GM12878 (cell line): ENCODE measurements at regions not wholly inside any gene's neighbourhood (a gene's known extent, or its start where the extent isn't known, plus 50 kb on each side); places are given as distances from the start of the nearest gene placed in this dataset.

Source experiments
- ATAC-seq: fragments of 200-7000 bp; cut with Tn5 transposase; 3 replicates; pipeline ENCODE4 v1.9.1; 2020; ENCODE audit warnings: mild to moderate bottlenecking, moderate library complexity
- BruUV-seq: library from RNA; stranded (reverse); fragments of 400-500 nt; replicated peaks from 2 replicates; lab custom pipeline; 2021; lab: Mats Ljungman, UMichigan
- CTCF ChIA-PET: fragments of 300-600 bp; sonication (Branson Sonifier 250); formaldehyde crosslinking; extraction: SDS; loops from one replicate; lab custom pipeline; 2021; ENCODE audit warnings: inconsistent platforms; lab: Yijun Ruan, JAX
- POLR2A ChIA-PET: fragments of 350-600 bp; formaldehyde crosslinking; extraction: SDS; loops from one replicate; lab custom pipeline; 2021; ENCODE audit warnings: inconsistent platforms; lab: Charles Lee
- RAD21 ChIA-PET: fragments of 300-600 bp; sonication (Branson Sonifier 250); formaldehyde crosslinking; loops from one replicate; lab custom pipeline; 2023; ENCODE audit warnings: antibody characterized with exemption; ENCODE audit not compliant: unreplicated experiment; lab: Charles Lee
- SMC1A ChIA-PET: fragments of 300-600 bp; sonication (Branson Sonifier 250); formaldehyde crosslinking; loops from one replicate; lab custom pipeline; 2023; ENCODE audit not compliant: unreplicated experiment, uncharacterized antibody; lab: Charles Lee
- DNase-seq: peaks from one replicate; pipeline ENCODE4 v3.0.0-alpha.2; 2011; ENCODE audit warnings: low read depth, low spot score
- FAIRE-seq: peaks from 3 replicates; lab custom pipeline; 2011; peaks lifted over from hg19 to GRCh38; lab: Jason Lieb, UNC
- H2AFZ ChIP-seq: 2 replicates; pipeline ENCODE4 v1.6.0; 2011; ENCODE audit warnings: low read depth, low read length, control low read depth; ENCODE audit not compliant: control insufficient read depth
- H3K27ac ChIP-seq: 2 replicates; pipeline ENCODE4 v1.5.1; 2011; ENCODE audit warnings: control low read depth; ENCODE audit not compliant: control insufficient read depth, insufficient read depth
- H3K27me3 ChIP-seq, 2 experiments: replicated peaks in 1 of 2; 2 replicates each; pipeline versions ENCODE4 v1.6.0 to v1.6.1; 2011; ENCODE audit warnings: low read length in 1 of 2; ENCODE audit not compliant: control insufficient read depth in 2 of 2, insufficient read depth in 2 of 2
- H3K36me3 ChIP-seq, 2 experiments: 2 replicates each; pipeline ENCODE4 v1.5.1; 2011; ENCODE audit warnings: low read length in 1 of 2; ENCODE audit not compliant: control insufficient read depth in 2 of 2, insufficient read depth in 2 of 2
- H3K4me1 ChIP-seq: 2 replicates; pipeline ENCODE4 v1.6.1; 2011; ENCODE audit warnings: mild to moderate bottlenecking, low read length, moderate library complexity, mixed read lengths; ENCODE audit not compliant: control insufficient read depth, insufficient read depth
- H3K4me2 ChIP-seq: 2 replicates; pipeline ENCODE4 v1.6.0; 2011; ENCODE audit warnings: control low read depth; ENCODE audit not compliant: control insufficient read depth, insufficient read depth
- H3K4me3 ChIP-seq: fragments of 200-600 bp; sonication (generic); 2 replicates; pipeline ENCODE4 v1.5.1; 2016
- H3K79me2 ChIP-seq: 2 replicates; pipeline ENCODE4 v1.6.0; 2011; ENCODE audit warnings: low read length; ENCODE audit not compliant: control insufficient read depth, insufficient read depth
- H3K9ac ChIP-seq: 2 replicates; pipeline ENCODE4 v1.8.0; 2011; ENCODE audit warnings: low read length, control low read depth, mixed read lengths; ENCODE audit not compliant: control insufficient read depth, insufficient read depth
- H3K9me3 ChIP-seq: replicated peaks from 3 replicates; pipeline ENCODE4 v1.5.1; 2011; ENCODE audit warnings: mild to moderate bottlenecking, low read length; ENCODE audit not compliant: control insufficient read depth, insufficient read depth
- H4K20me1 ChIP-seq: 2 replicates; pipeline ENCODE4 v1.6.0; 2011; ENCODE audit not compliant: control insufficient read depth, insufficient read depth
- CEBPB ChIP-seq, 2 experiments: fragments of 150-350 bp in 1 of 2; IDR thresholded peaks; 2 replicates each; pipeline ENCODE4 v1.6.1; 2012 to 2014; ENCODE audit warnings: low read depth in 2 of 2, low read length in 2 of 2, borderline replicate concordance in 1 of 2, inconsistent platforms in 1 of 2
- CHD2 ChIP-seq: IDR thresholded peaks from 2 replicates; pipeline ENCODE4 v1.6.1; 2011; ENCODE audit warnings: low read depth, low read length, improper control_type of control experiment, borderline replicate concordance
- ELK1 ChIP-seq: IDR thresholded peaks from 2 replicates; pipeline ENCODE4 v1.6.1; 2012; ENCODE audit warnings: low read depth, low read length, improper control_type of control experiment
- ESRRA ChIP-seq: IDR thresholded peaks from 2 replicates; pipeline ENCODE4 v1.6.1; 2012; ENCODE audit warnings: mild to moderate bottlenecking, low read length, improper control_type of control experiment
- MEF2B ChIP-seq: fragments of 450-650 bp; IDR thresholded peaks from 2 replicates; pipeline ENCODE4 v1.6.1; 2018; ENCODE audit warnings: mild to moderate bottlenecking, moderate library complexity; ENCODE audit not compliant: partially characterized antibody, poor library complexity, severe bottlenecking
- MYB ChIP-seq: fragments of 150-350 bp; IDR thresholded peaks from 2 replicates; pipeline ENCODE4 v1.6.1; 2014; ENCODE audit warnings: mild to moderate bottlenecking, low read depth, low read length, borderline replicate concordance
- NR2F1 ChIP-seq: fragments of 450-650 bp; conservative IDR thresholded peaks from 2 replicates; pipeline ENCODE4 v1.6.1; 2017; ENCODE audit warnings: mild to moderate bottlenecking
- POLR2A ChIP-seq: IDR thresholded peaks from 2 replicates; pipeline ENCODE4 v1.6.1; 2011; ENCODE audit warnings: low read depth, mild to moderate bottlenecking, low read length
- PRDM15 ChIP-seq: fragments of 450-650 bp; formaldehyde crosslinking; IDR thresholded peaks from 2 replicates; pipeline ENCODE4 v1.4.0; 2020; ENCODE audit warnings: mild to moderate bottlenecking, moderate library complexity
- RAD21 ChIP-seq: IDR thresholded peaks from 2 replicates; pipeline ENCODE4 v1.6.1; 2011; ENCODE audit warnings: mild to moderate bottlenecking, low read depth, low read length, moderate library complexity; ENCODE audit not compliant: insufficient read depth
- SIN3A ChIP-seq: IDR thresholded peaks from 2 replicates; pipeline ENCODE4 v1.6.1; 2012; ENCODE audit warnings: low read depth, low read length, improper control_type of control experiment
- SIX5 ChIP-seq: IDR thresholded peaks from 2 replicates; pipeline ENCODE4 v1.6.1; 2011; ENCODE audit warnings: mild to moderate bottlenecking, low read depth, low read length, moderate library complexity; ENCODE audit not compliant: severe bottlenecking
- SMAD1 ChIP-seq: fragments of 450-650 bp; IDR thresholded peaks from 2 replicates; pipeline ENCODE4 v1.6.1; 2018; ENCODE audit warnings: mild to moderate bottlenecking, low read depth; ENCODE audit not compliant: partially characterized antibody
- SPI1 ChIP-seq: IDR thresholded peaks from 2 replicates; pipeline ENCODE4 v1.6.1; 2011; ENCODE audit warnings: low read depth, mild to moderate bottlenecking, low read length, moderate library complexity, borderline replicate concordance; ENCODE audit not compliant: insufficient read depth
- ZNF217 ChIP-seq: fragments of 450-650 bp; IDR thresholded peaks from 2 replicates; pipeline ENCODE4 v1.6.1; 2017; ENCODE audit warnings: antibody characterized with exemption, mild to moderate bottlenecking
- ZNF592 ChIP-seq: fragments of 450-650 bp; IDR thresholded peaks from 2 replicates; pipeline ENCODE4 v1.6.1; 2017; ENCODE audit warnings: mild to moderate bottlenecking, moderate library complexity
- WGBS: methylation state at CpG from one replicate; pipeline ENCODE4 v1.1.6; 2016; ENCODE audit warnings: low lambda C conversion rate; ENCODE audit not compliant: insufficient replicate concordance, insufficient coverage; ENCODE audit errors: missing lambda C conversion rate; 5-methylcytosine and 5-hydroxymethylcytosine counted together
- in situ Hi-C: fragments of 300-500 bp; cut with MboI; formaldehyde crosslinking; loops from 9 replicates; pipeline ENCODE4 v1.14.3; 2018; ENCODE audit warnings: mixed read lengths
- intact Hi-C: fragments of 100-400 bp; cut with micrococcal nuclease; formaldehyde crosslinking; loops from one replicate; pipeline ENCODE4 v1.14.2; 2022; ENCODE audit not compliant: unreplicated experiment

GRCh38 chr3:38916706-38917105, 100.7 kb upstream of the SCN10A start:
- DNase-seq (no peak), FAIRE-seq (no peak)
- no peaks in the 10 kb centered on the region for H3K36me3 ChIP-seq
- RAD21 ChIA-PET: no interaction called here
- no TSS peak for BruUV-seq
- WGBS: 17% methylated on average over 1 of the region's 1 CpG
- H2AFZ ChIP-seq: no peak overlapping the region
- H3K27ac ChIP-seq: no peak overlapping the region
- CTCF ChIA-PET: no interaction called here
- H3K9me3 ChIP-seq: no peaks in the 10 kb centered on the region
- in situ Hi-C loops (no loop called here), intact Hi-C loops (no loop called here)
- no peak overlapping the region for H3K4me2 ChIP-seq
- H3K27me3 ChIP-seq: peaks cover 0 to 2% of the 10 kb centered on the region in 2 experiments; a peak in 1 of 4 replicates
- no peaks in the 10 kb centered on the region for H3K79me2 ChIP-seq
- TF ChIP-seq ZNF217: no peak
- no peak for TF ChIP-seq SIX5
- TF ChIP-seq RAD21: no peak
- TF ChIP-seq NR2F1: no peak
- TF ChIP-seq CEBPB (IDR thresholded peaks at IDR 0.05; ENCODE audit: borderline replicate concordance in 1 of 2, low read depth in 2 of 2, low read length in 2 of 2): no peak
- no peak for TF ChIP-seq SMAD1
- no peak for TF ChIP-seq ZNF592
- TF ChIP-seq MEF2B: no peak
- no peak for TF ChIP-seq MYB
- TF ChIP-seq SIN3A: no peak
- no peak for TF ChIP-seq ELK1
- TF ChIP-seq PRDM15 (CRISPR knock-in tag): no peak
- TF ChIP-seq ESRRA: no peak
- TF ChIP-seq POLR2A: no peak
- TF ChIP-seq CHD2: no peak
- TF ChIP-seq SPI1: no peak
- TF ChIP-seq, all 136 proteins: peak for 0
- H3K9ac ChIP-seq: no peak overlapping the region
- H4K20me1 ChIP-seq: no peaks in the 10 kb centered on the region
- SMC1A ChIA-PET: no interaction called here
- H3K4me3 ChIP-seq: no peak overlapping the region
- H3K4me1 ChIP-seq: no peaks in the 10 kb centered on the region
- POLR2A ChIA-PET: no interaction called here
- no peak for ATAC-seq
